RCC 7860 (cell line): ENCODE measurements at regions not wholly inside any gene's neighbourhood (a gene's known extent, or its start where the extent isn't known, plus 50 kb on each side); places are given as distances from the start of the nearest gene placed in this dataset.
A peak's percentile ranks its signal among the peaks of the same experiment; 100 is the strongest.
"Not testable (repeated sequence)": the region's sequence is repeated elsewhere in the genome, so short reads cannot be mapped to it uniquely, and the experiment has no call there.

Experiments used
- DNase-seq: peaks from one replicate; pipeline ENCODE4 v3.0.0-alpha.2; 2015; ENCODE audit warnings: low spot score
- FAIRE-seq: peaks from 2 replicates; lab custom pipeline; 2012; peaks lifted over from hg19 to GRCh38; lab: Jason Lieb, UNC

DNA sequence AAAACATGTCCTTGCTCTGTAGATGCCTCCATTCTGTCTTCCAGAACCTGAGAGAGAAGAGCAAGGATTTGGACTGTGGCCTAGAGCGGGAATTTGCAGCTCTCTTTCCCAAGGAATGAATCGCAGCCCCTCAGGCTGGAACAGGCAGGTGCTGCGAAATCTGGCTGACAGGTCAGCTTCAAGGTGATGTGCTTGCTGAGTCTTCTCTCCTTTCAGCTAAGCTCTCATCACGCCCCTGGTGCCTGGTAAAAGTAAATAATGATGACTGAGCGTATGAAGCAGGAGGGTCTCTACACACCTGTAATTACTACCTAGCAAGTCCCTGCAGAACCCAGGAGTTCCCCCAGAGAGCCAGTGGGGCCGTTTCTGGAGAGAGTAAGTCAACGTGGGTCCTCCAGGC lies 204.3 kb upstream of the IRF2BP2 start:
- FAIRE-seq = not testable (repeated sequence)

DNA sequence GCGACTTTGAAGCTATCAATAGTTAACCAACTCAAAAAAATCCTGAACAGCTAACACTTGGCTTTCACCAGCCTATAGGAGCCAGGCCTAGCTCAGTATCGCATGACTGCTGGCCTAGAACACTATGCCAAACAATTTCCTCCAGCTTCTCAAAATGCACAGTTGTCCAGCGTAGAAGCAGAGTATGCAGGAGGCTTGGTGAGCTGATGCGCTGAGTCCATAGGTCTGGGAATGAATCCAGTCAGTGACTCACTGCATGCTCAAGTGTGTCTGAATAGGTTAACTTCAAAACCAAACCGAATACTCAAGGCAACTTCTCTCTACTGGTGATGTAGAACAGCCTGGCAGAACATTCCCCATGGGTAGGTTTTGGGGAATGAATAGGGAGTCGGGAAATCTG lies 201.8 kb upstream of the IRF2BP2 start:
- DNase-seq = peak; percentile 96
- peak; percentile 98 for FAIRE-seq

More for the DNA sequence above, 204.3 kb upstream of the IRF2BP2 start:
- DNase-seq = not testable (repeated sequence)

DNA sequence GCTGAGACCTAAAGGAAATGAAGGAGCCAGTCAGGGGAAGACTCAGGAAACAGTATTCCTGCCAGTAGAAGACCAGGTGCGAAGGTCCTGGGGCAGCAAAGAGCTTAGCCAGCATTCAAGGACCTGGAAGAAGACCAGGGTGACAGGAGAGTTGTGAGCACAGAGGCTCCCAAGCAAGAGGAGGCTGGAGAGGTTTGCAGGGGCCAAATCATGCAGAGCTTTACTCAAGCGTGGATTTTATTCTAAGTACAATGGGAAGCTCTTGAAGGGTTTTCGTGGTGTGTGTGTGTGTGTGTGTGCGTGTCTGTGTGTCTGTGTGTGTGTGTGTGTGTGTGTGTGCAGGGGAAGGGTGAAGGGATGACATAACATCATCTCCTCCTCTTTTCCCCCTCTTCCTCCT lies 200.7 kb upstream of the IRF2BP2 start:
- not testable (repeated sequence) for FAIRE-seq, DNase-seq

DNA sequence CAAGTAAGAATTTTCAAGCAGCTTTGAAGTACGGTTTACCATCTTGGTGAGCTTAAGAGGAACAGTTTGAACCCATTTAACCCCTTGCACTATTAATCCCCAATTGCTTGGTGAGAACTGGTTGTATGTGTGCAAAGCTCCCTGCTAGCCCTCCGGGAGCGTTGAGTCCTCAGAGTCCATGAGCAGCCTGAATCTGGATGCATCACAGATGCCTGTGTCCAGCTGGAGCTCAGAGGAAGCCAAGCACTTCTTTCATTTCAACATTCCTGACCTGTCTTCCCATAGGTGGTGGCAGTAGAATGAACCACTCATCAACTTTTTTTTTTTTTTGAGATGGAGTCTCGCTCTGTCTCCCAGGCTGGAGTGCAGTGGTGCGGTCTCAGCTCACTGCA lies 199.9 kb upstream of the IRF2BP2 start:
- not testable (repeated sequence) for DNase-seq, FAIRE-seq

GRCh38 chr1:234808943-234809853 lies 199.2 kb upstream of the IRF2BP2 start:
- peak; percentile 92 for DNase-seq
- peak; percentile 73 for FAIRE-seq

- not testable (repeated sequence) for FAIRE-seq, DNase-seq
Observed at GRCh38 chr1:234808459-234808858, 198.5 kb upstream of the IRF2BP2 start.

GRCh38 chr1:234807705-234808104 lies 197.7 kb upstream of the IRF2BP2 start:
- not testable (repeated sequence) for DNase-seq, FAIRE-seq

- not testable (repeated sequence) for FAIRE-seq, DNase-seq
Observed at GRCh38 chr1:234802586-234802985, 192.6 kb upstream of the IRF2BP2 start.

DNA sequence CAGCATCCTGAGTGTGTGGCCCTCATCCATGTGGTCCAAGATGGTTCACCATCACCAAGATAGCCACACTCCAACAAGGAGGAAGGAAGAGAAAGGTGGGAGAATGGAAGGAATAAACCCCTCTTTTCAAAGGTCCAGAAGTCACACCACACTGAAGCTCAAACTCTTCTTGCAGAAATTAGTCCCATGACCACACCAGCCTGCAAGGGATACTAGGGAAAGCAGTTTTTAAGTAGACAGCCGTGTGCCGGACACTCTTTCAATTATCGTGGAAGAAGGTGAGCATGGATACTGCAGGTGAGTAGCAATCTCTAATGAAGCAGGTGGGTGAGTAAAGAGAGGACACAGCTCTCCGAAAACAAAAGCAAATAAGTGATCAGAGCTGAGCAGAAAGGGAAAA lies 191.7 kb upstream of the IRF2BP2 start:
- FAIRE-seq, DNase-seq: not testable (repeated sequence)

DNA sequence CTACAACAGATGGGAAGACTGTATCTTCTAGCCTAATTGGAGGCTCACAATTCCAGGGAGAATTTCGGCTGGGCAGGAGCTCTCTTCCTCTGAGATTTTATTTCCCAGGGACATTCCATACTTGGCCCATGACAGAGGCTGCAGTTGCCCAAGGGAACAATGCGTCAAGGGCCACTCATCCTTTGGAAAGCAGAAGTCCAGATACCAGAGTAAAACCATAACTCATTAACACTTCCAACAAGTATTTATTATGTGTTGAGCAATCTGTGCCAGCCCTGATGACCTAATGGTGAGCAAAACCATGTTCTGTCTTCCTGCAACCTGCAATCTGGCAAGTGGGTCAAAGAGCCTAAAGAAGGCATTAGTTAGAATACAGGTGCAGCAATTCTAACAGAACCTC lies 191.2 kb upstream of the IRF2BP2 start:
- peak; percentile 76 for FAIRE-seq
- DNase-seq = not testable (repeated sequence)

GRCh38 chr1:234800563-234800962 lies 190.6 kb upstream of the IRF2BP2 start:
- not testable (repeated sequence) for FAIRE-seq

GRCh38 chr1:234799021-234799689 lies 189.2 kb upstream of the IRF2BP2 start:
- FAIRE-seq, DNase-seq: not testable (repeated sequence)

More at GRCh38 chr1:234800563-234800962, 190.6 kb upstream of the IRF2BP2 start:
- DNase-seq = not testable (repeated sequence)

DNA sequence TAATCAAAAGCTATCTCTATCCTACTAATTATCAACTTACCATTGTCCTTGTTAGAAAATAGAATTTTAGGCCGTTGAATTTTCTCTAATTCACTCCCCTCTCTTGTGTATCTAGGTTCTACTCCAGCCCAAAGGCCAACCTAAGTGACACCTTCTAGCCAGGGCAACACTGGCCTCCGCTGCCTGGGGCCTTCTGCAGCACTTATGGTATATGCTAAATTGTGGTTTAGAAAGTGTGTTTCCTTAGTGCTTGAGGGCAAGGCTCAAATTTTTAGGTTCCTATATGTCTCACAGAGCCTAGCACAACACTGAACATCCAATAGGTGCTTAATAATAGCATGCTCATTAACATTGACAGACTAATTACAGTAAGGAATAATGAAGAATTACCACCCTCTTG lies 187.2 kb upstream of the IRF2BP2 start:
- not testable (repeated sequence) for DNase-seq, FAIRE-seq

DNA sequence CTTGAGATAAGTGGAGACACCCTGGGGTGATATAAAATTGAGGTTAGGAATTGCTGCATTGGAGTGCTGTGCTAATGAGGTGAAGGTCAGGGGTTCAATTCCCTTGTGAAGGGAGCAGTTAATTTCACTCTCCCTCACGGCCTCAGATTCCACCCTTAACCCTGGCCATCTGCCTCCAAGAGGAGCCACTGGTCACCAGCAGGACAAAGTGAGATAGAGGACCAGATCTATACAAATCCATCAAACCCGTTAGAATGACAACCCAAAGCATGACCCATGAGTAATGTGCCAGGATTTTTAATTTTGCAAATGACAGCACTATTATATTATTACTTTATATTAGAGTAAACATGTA lies 186.4 kb upstream of the IRF2BP2 start:
- not testable (repeated sequence) for FAIRE-seq, DNase-seq

DNA sequence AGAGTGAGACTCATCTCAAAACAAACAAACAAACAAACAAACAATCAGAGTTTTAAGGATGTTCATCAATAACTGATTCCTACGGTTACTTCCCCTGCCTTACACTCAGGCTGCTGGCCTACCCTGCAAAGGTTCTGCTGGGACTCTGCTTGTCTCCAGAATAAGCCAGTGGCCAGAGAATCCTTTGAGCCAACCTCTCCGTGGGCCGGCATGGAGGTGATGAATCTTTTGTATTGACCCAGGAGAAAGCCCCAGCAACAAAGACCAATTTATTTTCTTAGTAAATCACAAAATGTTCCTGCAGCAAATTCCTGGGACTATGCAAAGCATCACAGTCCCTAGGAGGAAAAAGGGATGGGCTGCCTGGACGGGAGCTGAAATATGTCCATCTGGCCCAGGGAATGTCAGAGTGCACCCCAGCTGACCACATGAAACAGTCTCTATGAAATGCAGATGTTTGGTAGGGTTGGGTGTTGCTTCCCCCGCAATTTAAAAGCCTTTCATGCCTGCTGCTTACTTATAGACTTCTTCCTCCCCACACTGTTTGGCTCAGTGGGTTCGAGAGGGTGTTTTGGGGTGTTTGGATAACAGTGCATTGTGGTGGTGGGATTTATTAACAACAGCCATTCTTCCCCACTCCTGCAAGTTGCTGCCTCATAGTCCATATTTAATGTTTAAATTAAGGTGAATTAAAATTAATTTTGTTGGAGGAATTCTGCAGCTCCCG lies 185.9 kb upstream of the IRF2BP2 start:
- not testable (repeated sequence) for DNase-seq, FAIRE-seq

DNA sequence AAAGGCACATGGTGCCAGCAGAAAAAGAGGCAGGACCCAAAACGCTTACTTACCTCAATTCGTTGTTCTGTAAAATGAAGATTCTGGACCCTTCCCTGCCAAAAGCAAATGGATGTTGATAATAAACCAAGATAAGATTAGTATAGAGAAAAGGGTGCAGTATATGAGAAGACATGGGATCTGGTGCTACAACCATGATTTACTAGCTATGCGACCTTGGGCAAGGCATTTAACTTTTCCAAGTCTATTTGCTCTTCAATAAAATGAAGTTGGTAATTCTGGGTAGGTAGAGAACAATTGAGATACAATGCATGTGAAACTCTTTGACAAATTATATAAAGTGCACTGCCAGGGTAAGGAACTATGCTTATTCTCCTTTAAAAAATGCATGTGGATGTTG lies 185.0 kb upstream of the IRF2BP2 start:
- DNase-seq, FAIRE-seq: not testable (repeated sequence)

- not testable (repeated sequence) for DNase-seq, FAIRE-seq
Observed at GRCh38 chr1:234794452-234794851, 184.5 kb upstream of the IRF2BP2 start.

DNA sequence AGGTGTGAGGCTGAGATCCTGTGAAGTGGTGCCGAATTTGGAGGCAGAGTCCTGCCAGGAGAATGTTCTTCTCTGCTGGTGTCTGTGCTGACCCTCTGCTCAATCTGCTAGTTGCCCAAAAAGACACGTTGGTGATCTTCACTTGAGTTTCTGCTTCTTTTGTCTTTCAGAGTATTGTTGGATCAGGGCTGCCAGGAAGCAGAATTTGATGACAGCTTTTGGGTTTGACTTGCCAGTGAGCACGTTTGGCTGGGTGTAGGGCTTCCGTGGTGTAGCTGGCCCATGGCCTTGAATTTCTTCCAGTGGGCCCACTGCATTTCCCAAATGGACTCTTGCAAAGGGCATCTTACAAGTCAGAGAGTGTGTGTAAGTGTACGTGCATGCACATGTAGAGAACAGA lies 183.9 kb upstream of the IRF2BP2 start:
- not testable (repeated sequence) for FAIRE-seq, DNase-seq

DNA sequence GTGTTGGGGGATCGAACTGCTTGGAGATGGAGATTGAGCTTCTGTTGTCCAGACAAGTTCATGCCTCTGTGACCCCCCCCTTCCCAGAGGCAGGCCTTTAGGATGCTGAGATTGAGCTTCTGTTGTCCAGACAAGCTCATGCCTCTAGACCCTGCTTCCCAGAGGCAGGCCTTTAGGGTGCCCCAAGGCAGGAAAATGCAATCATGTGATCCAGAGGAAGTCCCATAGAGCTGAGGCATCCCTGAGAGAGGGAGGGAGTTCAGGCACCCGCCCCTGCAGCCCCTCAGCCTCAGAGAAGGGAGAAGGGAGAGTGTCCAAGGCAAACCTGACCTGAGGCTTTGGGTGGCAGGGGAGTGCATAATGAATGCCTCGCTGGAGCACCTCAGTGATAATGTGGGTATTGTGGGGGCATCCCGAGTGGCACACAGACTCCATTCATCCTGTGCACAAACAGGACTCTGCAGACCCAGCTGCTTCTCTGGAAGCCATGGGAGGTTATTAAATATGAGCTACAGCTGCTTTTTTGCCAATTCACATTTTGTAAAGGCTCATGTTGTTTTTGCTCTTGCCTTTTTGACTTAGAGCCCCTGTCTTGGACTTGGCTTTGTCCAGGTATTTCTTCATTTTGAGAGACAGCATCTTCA lies 182.4 kb upstream of the IRF2BP2 start:
- DNase-seq, FAIRE-seq: not testable (repeated sequence)

- not testable (repeated sequence) for FAIRE-seq, DNase-seq
Observed at GRCh38 chr1:234791615-234792014, 181.6 kb upstream of the IRF2BP2 start.
